GM12872 (cell line): ENCODE measurements at regions not wholly inside any gene's neighbourhood (a gene's known extent, or its start where the extent isn't known, plus 50 kb on each side); places are given as distances from the start of the nearest gene placed in this dataset.

Experiments used
- CTCF ChIP-seq: IDR thresholded peaks from 3 replicates; pipeline ENCODE4 v1.5.1; 2011; ENCODE audit warnings: low read depth, mild to moderate bottlenecking, low read length, moderate library complexity; ENCODE audit not compliant: insufficient read depth

GRCh38 chr2:186302263-186302662 is 183.8 kb upstream of the ZC3H15 start:
- TF ChIP-seq CTCF: no peak

- TF ChIP-seq CTCF: no peak
Measured at GRCh38 chr2:186303091-186303490, 183.0 kb upstream of the ZC3H15 start.

GRCh38 chr2:186304064-186304463 is 182.0 kb upstream of the ZC3H15 start:
- TF ChIP-seq CTCF: no peak

GRCh38 chr2:186306754-186307153 is 179.3 kb upstream of the ZC3H15 start:
- no peak for TF ChIP-seq CTCF

- no peak for TF ChIP-seq CTCF
Measured at GRCh38 chr2:186307871-186308270, 178.2 kb upstream of the ZC3H15 start.

GRCh38 chr2:186308347-186308746 is 177.7 kb upstream of the ZC3H15 start:
- no peak for TF ChIP-seq CTCF

GRCh38 chr2:186309901-186310300 is 176.2 kb upstream of the ZC3H15 start:
- no peak for TF ChIP-seq CTCF

GRCh38 chr2:186319105-186319504 is 167.0 kb upstream of the ZC3H15 start:
- TF ChIP-seq CTCF: no peak
